ENCODE measurements at regions not wholly inside any gene's neighbourhood (a gene's known extent, or its start where the extent isn't known, plus 50 kb on each side); places are given as distances from the start of the nearest gene placed in this dataset.
"Not testable (repeated sequence)": the region's sequence is repeated elsewhere in the genome, so short reads cannot be mapped to it uniquely, and the experiment has no call there.

- no peak for ATAC-seq
- TF ChIP-seq ESRRG (CRISPR knock-in tag; IDR thresholded peaks at IDR 0.05): no peak
- TF ChIP-seq TOX (CRISPR knock-in tag; IDR thresholded peaks at IDR 0.05; ENCODE audit: borderline replicate concordance): no peak
- no peak for TF ChIP-seq TSHZ2 (CRISPR knock-in tag; IDR thresholded peaks at IDR 0.05)
- TF ChIP-seq GLIS3 (CRISPR knock-in tag; IDR thresholded peaks at IDR 0.05): no peak
- TF ChIP-seq CSDC2 (CRISPR knock-in tag; IDR thresholded peaks at IDR 0.05): no peak
- TF ChIP-seq ARNTL (CRISPR knock-in tag; IDR thresholded peaks at IDR 0.05; ENCODE audit: borderline replicate concordance, low read depth): no peak
- no peak for TF ChIP-seq ZFP30 (CRISPR knock-in tag; IDR thresholded peaks at IDR 0.05)
- TF ChIP-seq CSRNP3 (CRISPR knock-in tag; IDR thresholded peaks at IDR 0.05): no peak
- TF ChIP-seq ZC3H10 (CRISPR knock-in tag; IDR thresholded peaks at IDR 0.05): no peak
These were observed 57.8 kb downstream of the OR2B2 start for GRCh38 chr6:27854421-27854820.

DNA sequence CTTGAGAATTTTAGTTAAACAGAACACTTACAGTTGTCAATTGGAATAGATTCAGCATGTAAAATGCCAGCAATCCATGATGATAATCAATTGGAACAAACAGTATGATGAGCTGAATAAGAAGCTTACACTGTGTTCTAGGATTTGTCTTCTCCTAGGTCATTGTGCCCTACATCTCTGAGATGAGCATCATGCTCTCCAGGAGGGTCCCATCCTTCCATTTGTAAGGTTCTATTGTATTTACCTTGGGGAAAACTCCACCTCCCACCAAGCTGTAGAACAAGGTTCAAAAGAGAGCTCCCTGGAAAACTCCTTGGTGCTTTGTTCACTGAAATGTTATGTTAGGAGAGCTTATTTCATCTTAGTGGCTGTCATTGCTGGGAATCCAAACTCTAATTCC lies 60.8 kb downstream of the OR2B2 start:
- TF ChIP-seq GLIS3 (CRISPR knock-in tag; IDR thresholded peaks at IDR 0.05): no peak
- TF ChIP-seq TCF4 (CRISPR knock-in tag; IDR thresholded peaks at IDR 0.05; ENCODE audit: borderline replicate concordance): no peak
- no peak for TF ChIP-seq ISL1 (CRISPR knock-in tag; IDR thresholded peaks at IDR 0.05)
- no peak for TF ChIP-seq ZFP3 (CRISPR knock-in tag; IDR thresholded peaks at IDR 0.05)
- TF ChIP-seq TOX (CRISPR knock-in tag; IDR thresholded peaks at IDR 0.05; ENCODE audit: borderline replicate concordance): no peak
- TF ChIP-seq BACH2 (CRISPR knock-in tag; IDR thresholded peaks at IDR 0.05; ENCODE audit: borderline replicate concordance): no peak
- TF ChIP-seq SNAI2 (CRISPR knock-in tag; IDR thresholded peaks at IDR 0.05): no peak
- no peak for TF ChIP-seq OSR1 (CRISPR knock-in tag; IDR thresholded peaks at IDR 0.05)
- no peak for TF ChIP-seq CSDC2 (CRISPR knock-in tag; IDR thresholded peaks at IDR 0.05)
- no peak for TF ChIP-seq PATZ1 (CRISPR knock-in tag; IDR thresholded peaks at IDR 0.05; ENCODE audit: borderline replicate concordance)
- no peak for TF ChIP-seq RARB (CRISPR knock-in tag; IDR thresholded peaks at IDR 0.05)
- no peak for TF ChIP-seq PPARA (CRISPR knock-in tag; IDR thresholded peaks at IDR 0.05; ENCODE audit: borderline replicate concordance)
- TF ChIP-seq ZNF70 (CRISPR knock-in tag; IDR thresholded peaks at IDR 0.05): no peak
- no peak for TF ChIP-seq ZC3H10 (CRISPR knock-in tag; IDR thresholded peaks at IDR 0.05)
- no peak for TF ChIP-seq ESRRG (CRISPR knock-in tag; IDR thresholded peaks at IDR 0.05)
- ATAC-seq: no peak

- ATAC-seq: not testable (repeated sequence)
These were observed 63.2 kb downstream of the OR2B2 start for GRCh38 chr6:27849001-27849400.

GRCh38 chr6:27847706-27848105 lies 64.5 kb downstream of the OR2B2 start:
- TF ChIP-seq ZFP3 (CRISPR knock-in tag; IDR thresholded peaks at IDR 0.05): no peak
- TF ChIP-seq ESRRG (CRISPR knock-in tag; IDR thresholded peaks at IDR 0.05): no peak
- TF ChIP-seq ZFP30 (CRISPR knock-in tag; IDR thresholded peaks at IDR 0.05): no peak
- no peak for TF ChIP-seq ZNF8 (CRISPR knock-in tag; IDR thresholded peaks at IDR 0.05)
- no peak for TF ChIP-seq ZNF565 (CRISPR knock-in tag; conservative IDR thresholded peaks at IDR 0.05; ENCODE audit: low read depth)
- TF ChIP-seq RARB (CRISPR knock-in tag; IDR thresholded peaks at IDR 0.05): no peak
- no peak for TF ChIP-seq TSHZ2 (CRISPR knock-in tag; IDR thresholded peaks at IDR 0.05)
- TF ChIP-seq TOX (CRISPR knock-in tag; IDR thresholded peaks at IDR 0.05; ENCODE audit: borderline replicate concordance): no peak
- TF ChIP-seq PPARA (CRISPR knock-in tag; IDR thresholded peaks at IDR 0.05; ENCODE audit: borderline replicate concordance): no peak
- TF ChIP-seq CSDC2 (CRISPR knock-in tag; IDR thresholded peaks at IDR 0.05): no peak
- no peak for ATAC-seq
